ENCODE measurements at regions not wholly inside any gene's neighbourhood (a gene's known extent, or its start where the extent isn't known, plus 50 kb on each side); places are given as distances from the start of the nearest gene placed in this dataset.

DNA sequence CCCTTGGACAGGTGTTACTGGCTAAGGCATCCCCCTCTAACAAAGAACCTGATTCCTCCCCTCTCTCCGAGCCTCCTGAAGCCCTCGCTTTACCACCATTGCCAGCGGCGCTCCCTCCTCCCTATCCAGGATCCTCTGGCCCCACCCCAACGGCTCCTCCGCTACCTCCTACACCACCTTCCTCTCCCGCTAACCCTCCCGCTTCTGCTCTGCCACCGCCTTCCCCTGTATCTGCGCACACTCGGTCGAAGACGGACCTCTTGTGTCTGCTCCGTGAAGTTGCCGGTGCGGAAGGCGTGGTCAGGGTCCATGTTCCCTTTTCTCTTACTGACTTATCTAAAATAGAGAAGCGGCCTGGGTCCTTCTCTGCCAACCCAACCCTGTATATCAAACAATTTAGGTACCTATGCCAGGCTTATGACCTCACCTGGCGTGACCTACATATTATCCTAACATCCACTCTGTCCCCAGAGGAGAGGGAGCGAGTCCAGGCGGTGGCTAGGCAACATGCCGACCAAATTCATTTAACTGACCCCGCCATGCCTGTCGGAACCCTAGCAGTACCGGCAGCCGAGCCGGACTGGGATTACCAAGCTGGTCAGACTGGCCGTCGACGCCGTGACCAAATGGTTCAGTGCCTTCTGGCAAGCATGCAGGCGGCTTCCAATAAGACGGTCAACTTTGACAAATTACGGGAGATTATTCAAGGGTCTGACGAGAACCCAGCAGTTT is 958.9 kb downstream of the RPA4 start:
- DNase-seq (ENCODE audit: low read depth): no peak
- no peak overlapping the region for H3K4me3 ChIP-seq (replicated peaks; ENCODE audit: low read depth, low read length)

DNA sequence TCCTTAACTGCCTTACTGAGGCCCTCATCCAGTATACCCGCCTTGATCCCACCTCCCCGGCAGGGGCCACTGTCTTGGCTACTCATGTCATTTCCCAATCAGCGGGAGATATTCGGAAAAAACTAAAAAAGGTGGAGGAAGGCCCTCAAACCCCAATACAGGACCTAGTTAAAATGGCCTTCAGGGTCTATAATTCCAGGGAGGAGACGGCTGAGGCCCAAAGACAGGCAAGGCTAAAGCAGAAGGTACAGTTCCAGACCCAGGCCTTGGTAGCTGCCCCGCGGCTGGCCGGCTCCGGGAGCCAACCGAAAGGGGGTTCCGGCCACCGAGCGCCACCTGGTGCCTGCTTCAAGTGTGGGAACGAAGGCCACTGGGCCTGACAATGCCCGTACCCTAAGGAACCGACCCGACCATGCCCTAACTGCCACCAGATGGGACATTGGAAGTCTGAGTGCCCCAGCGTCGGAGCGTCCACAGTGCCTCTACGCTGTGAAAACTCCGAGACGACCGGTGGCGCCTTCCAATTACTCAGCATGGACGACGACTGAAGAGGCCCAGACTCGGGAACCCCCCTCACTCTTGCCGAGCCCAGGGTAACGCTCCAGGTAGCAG is 959.6 kb downstream of the RPA4 start:
- TF ChIP-seq, protein P1, sequence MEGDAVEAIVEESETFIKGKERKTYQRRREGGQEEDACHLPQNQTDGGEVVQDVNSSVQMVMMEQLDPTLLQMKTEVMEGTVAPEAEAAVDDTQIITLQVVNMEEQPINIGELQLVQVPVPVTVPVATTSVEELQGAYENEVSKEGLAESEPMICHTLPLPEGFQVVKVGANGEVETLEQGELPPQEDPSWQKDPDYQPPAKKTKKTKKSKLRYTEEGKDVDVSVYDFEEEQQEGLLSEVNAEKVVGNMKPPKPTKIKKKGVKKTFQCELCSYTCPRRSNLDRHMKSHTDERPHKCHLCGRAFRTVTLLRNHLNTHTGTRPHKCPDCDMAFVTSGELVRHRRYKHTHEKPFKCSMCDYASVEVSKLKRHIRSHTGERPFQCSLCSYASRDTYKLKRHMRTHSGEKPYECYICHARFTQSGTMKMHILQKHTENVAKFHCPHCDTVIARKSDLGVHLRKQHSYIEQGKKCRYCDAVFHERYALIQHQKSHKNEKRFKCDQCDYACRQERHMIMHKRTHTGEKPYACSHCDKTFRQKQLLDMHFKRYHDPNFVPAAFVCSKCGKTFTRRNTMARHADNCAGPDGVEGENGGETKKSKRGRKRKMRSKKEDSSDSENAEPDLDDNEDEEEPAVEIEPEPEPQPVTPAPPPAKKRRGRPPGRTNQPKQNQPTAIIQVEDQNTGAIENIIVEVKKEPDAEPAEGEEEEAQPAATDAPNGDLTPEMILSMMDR (IDR thresholded peaks at IDR 0.05; ENCODE audit: low read length, missing control alignments): no peak
- no peak for DNase-seq (ENCODE audit: low read depth)
- H3K4me3 ChIP-seq (replicated peaks; ENCODE audit: low read depth, low read length): no peak overlapping the region

More for the DNA sequence above, 958.9 kb downstream of the RPA4 start:
- TF ChIP-seq, protein P1 (IDR thresholded peaks at IDR 0.05; ENCODE audit: low read length, missing control alignments): no peak

DNA sequence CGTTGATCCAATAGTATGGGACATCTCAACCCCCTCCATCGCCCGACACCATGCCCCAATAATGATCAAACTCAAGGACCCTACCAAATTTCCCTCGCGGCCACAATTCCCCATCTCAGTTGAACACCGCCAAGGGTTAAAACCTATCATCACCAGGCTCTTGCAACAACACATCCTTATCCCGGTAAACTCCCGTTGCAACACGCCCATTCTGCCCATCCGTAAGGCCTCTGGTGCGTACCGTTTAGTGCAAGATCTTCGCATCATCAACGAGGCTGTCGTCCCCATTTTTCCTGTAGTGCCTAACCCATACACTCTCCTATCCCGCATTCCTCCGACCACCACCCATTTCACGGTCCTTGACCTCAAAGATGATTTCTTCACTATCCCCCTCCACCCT is 960.5 kb downstream of the RPA4 start:
- TF ChIP-seq, protein P1 (IDR thresholded peaks at IDR 0.05; ENCODE audit: low read length, missing control alignments): no peak
- DNase-seq (ENCODE audit: low read depth): no peak
- no peak overlapping the region for H3K4me3 ChIP-seq (replicated peaks; ENCODE audit: low read depth, low read length)

DNA sequence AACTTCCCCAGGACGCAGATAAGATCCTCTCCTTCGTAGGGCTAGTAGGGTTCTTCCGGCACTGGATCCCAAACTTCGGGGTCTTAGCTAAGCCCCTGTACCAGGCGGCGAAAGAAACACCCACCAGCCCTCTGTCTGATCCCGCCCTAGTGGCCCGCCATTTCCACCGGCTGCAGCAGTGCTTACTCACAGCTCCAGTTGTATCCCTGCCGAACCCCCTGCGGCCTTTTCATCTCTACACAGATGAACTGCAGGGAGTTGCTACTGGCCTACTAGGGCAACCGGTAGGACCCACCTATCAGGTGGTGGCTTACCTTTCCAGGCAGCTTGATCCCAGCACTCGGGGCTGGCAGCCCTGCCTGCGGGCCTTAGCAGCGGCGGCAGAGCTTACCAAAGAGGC is 961.2 kb downstream of the RPA4 start:
- TF ChIP-seq, protein P1 (IDR thresholded peaks at IDR 0.05; ENCODE audit: low read length, missing control alignments): no peak
- no peak overlapping the region for H3K4me3 ChIP-seq (replicated peaks; ENCODE audit: low read depth, low read length)
- no peak for DNase-seq (ENCODE audit: low read depth)

DNA sequence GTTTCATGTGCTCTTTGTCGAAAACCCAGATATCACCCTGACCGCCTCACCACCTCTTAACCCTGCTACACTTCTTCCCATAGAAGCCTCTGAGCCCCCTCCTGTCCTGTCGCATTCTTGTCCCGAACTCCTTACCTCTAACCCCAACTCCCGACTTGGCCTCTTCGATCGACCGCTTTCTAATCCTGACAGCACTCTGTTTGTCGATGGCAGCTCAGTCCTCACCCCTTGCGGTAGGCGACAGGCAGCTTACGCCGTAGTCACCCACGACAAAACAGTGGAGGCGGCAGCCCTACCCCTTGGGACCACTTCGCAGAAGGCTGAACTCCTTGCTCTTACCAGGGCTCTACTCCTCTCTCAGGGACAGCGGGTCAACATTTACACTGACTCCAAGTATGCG is 961.7 kb downstream of the RPA4 start:
- TF ChIP-seq, protein P1 (IDR thresholded peaks at IDR 0.05; ENCODE audit: low read length, missing control alignments): no peak
- no peak overlapping the region for H3K4me3 ChIP-seq (replicated peaks; ENCODE audit: low read depth, low read length)
- no peak for DNase-seq (ENCODE audit: low read depth)

DNA sequence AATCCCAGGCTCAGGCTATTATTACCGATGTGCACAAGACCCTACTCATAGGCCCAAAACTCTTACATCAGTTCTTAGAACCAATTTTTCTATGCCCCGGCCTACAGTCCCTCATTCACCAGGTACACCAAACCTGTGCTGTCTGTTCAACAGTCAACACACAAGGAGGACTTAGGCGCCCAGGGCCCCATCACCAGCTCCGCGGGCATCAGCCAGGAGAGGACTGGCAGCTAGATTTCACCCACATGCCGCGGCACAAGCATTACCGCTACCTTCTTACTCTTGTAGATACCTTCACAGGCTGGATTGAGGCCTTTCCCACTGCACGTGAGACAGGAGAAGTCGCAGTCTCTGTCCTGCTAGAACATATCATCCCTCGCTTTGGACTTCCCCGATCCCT is 962.5 kb downstream of the RPA4 start:
- no peak for DNase-seq (ENCODE audit: low read depth)
- no peak overlapping the region for H3K4me3 ChIP-seq (replicated peaks; ENCODE audit: low read depth, low read length)
- TF ChIP-seq, protein P1 (IDR thresholded peaks at IDR 0.05; ENCODE audit: low read length, missing control alignments): no peak

Measured in fibroblast of pulmonary artery (primary cell).